HCT116 (cell line): ENCODE measurements at regions not wholly inside any gene's neighbourhood (a gene's known extent, or its start where the extent isn't known, plus 50 kb on each side); places are given as distances from the start of the nearest gene placed in this dataset.

Experiments used
- CTCF ChIP-seq, 3 experiments: fragments of 200-600 bp in 1 of 3; sonication (generic) in 1 of 3; IDR thresholded peaks in 2 of 3; conservative IDR thresholded peaks in 1 of 3; 2 replicates each; pipeline ENCODE4 v1.5.1; 2012 to 2017; ENCODE audit warnings: low read depth in 2 of 3, low read length in 2 of 3, antibody characterized with exemption in 1 of 3, borderline replicate concordance in 1 of 3, control low read depth in 1 of 3, mild to moderate bottlenecking in 1 of 3, mixed read lengths in 1 of 3, mixed run types in 1 of 3, moderate library complexity in 1 of 3; ENCODE audit not compliant: insufficient read depth in 1 of 3
- EZH2 ChIP-seq: fragments of 200-600 bp; sonication (generic); IDR thresholded peaks from 2 replicates; pipeline ENCODE4 v1.6.1; 2017; ENCODE audit warnings: antibody characterized with exemption, mixed run types
- POLR2A ChIP-seq: IDR thresholded peaks from 2 replicates; pipeline ENCODE4 v1.7.0; 2011; ENCODE audit warnings: borderline replicate concordance; ENCODE audit not compliant: insufficient read depth, insufficient read length; ENCODE audit errors: extremely low read depth

GRCh38 chr10:130411496-130412085 is 275.4 kb downstream of the GLRX3 start:
- no peak for TF ChIP-seq CTCF (IDR thresholded peaks at IDR 0.05 in 2 of 3, conservative IDR thresholded peaks at IDR 0.05 in 1 of 3; ENCODE audit: borderline replicate concordance in 1 of 3, insufficient read depth in 1 of 3, low read depth in 2 of 3, low read length in 2 of 3)
- no peak for TF ChIP-seq EZH2
- TF ChIP-seq POLR2A = no peak
